ENCODE measurements at regions not wholly inside any gene's neighbourhood (a gene's known extent, or its start where the extent isn't known, plus 50 kb on each side); places are given as distances from the start of the nearest gene placed in this dataset.

- DNase-seq (ENCODE audit: low read depth): no peak
These were observed 61.3 kb upstream of the NXPH2 start for GRCh38 chr2:138841459-138841858.

GRCh38 chr2:138838851-138839620, 58.8 kb upstream of the NXPH2 start:
- DNase-seq (ENCODE audit: low read depth): no peak

- no peak for DNase-seq (ENCODE audit: low read depth)
These were observed 51.5 kb upstream of the NXPH2 start for GRCh38 chr2:138831691-138832090.

- no peak for DNase-seq (ENCODE audit: low read depth)
These were observed 51.0 kb upstream of the NXPH2 start for GRCh38 chr2:138831154-138831553.

GRCh38 chr2:138830547-138830946, 50.4 kb upstream of the NXPH2 start:
- no peak for DNase-seq (ENCODE audit: low read depth)
